DOHH2 (cell line): ENCODE measurements at regions not wholly inside any gene's neighbourhood (a gene's known extent, or its start where the extent isn't known, plus 50 kb on each side); places are given as distances from the start of the nearest gene placed in this dataset.

ENCODE experiments used
- EZH2phosphoT487 ChIP-seq: fragments of 200-600 bp; sonication (generic); IDR thresholded peaks from 2 replicates; pipeline ENCODE4 v1.6.1; 2017; ENCODE audit warnings: borderline replicate concordance, mild to moderate bottlenecking, antibody characterized with exemption, low read length, moderate library complexity, mixed read lengths
- TF ChIP-seq, protein P1 (sequence below): fragments of 200-600 bp; sonication (generic); IDR thresholded peaks from one replicate; pipeline ENCODE4 v1.5.1; 2014; ENCODE audit warnings: antibody characterized with exemption, mild to moderate bottlenecking, low read depth, low read length; ENCODE audit not compliant: poor library complexity, severe bottlenecking

GRCh38 chr11:33434294-33434693, 177.1 kb downstream of the HIPK3 start:
- TF ChIP-seq, protein P1, sequence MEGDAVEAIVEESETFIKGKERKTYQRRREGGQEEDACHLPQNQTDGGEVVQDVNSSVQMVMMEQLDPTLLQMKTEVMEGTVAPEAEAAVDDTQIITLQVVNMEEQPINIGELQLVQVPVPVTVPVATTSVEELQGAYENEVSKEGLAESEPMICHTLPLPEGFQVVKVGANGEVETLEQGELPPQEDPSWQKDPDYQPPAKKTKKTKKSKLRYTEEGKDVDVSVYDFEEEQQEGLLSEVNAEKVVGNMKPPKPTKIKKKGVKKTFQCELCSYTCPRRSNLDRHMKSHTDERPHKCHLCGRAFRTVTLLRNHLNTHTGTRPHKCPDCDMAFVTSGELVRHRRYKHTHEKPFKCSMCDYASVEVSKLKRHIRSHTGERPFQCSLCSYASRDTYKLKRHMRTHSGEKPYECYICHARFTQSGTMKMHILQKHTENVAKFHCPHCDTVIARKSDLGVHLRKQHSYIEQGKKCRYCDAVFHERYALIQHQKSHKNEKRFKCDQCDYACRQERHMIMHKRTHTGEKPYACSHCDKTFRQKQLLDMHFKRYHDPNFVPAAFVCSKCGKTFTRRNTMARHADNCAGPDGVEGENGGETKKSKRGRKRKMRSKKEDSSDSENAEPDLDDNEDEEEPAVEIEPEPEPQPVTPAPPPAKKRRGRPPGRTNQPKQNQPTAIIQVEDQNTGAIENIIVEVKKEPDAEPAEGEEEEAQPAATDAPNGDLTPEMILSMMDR: no peak
- no peak for TF ChIP-seq EZH2phosphoT487
